Endodermal cell (in vitro differentiated cells): ENCODE measurements at regions not wholly inside any gene's neighbourhood (a gene's known extent, or its start where the extent isn't known, plus 50 kb on each side); places are given as distances from the start of the nearest gene placed in this dataset.

ENCODE experiments used
- DNase-seq: peaks from one replicate; pipeline ENCODE4 v3.0.0-alpha.2; 2017
- H3K27ac ChIP-seq: 2 replicates; pipeline ENCODE4 v1.5.1; 2013; ENCODE audit warnings: mild to moderate bottlenecking, low read depth, low read length, moderate library complexity
- H3K27me3 ChIP-seq: 2 replicates; pipeline ENCODE4 v1.6.1; 2013; ENCODE audit warnings: mild to moderate bottlenecking, low read length, moderate library complexity; ENCODE audit not compliant: insufficient read depth, control insufficient read depth, poor library complexity, severe bottlenecking
- H3K36me3 ChIP-seq: 2 replicates; pipeline ENCODE4 v1.7.0; 2013; ENCODE audit warnings: mild to moderate bottlenecking, low read length, moderate library complexity; ENCODE audit not compliant: control insufficient read depth, insufficient read depth
- H3K4me1 ChIP-seq: one replicate; pipeline ENCODE4 v1.7.0; 2013; ENCODE audit warnings: low read length; ENCODE audit not compliant: control insufficient read depth, insufficient read depth
- H3K4me3 ChIP-seq: 2 replicates; pipeline ENCODE4 v1.5.1; 2013; ENCODE audit warnings: mild to moderate bottlenecking, low read length, moderate library complexity
- H3K9ac ChIP-seq: 2 replicates; pipeline ENCODE4 v1.6.1; 2013; ENCODE audit warnings: mild to moderate bottlenecking, low read length, moderate library complexity; ENCODE audit not compliant: poor library complexity, severe bottlenecking; ENCODE audit errors: extremely low read depth
- H3K9me3 ChIP-seq: 2 replicates; pipeline ENCODE4 v1.6.1; 2013; ENCODE audit warnings: mild to moderate bottlenecking, low read length, moderate library complexity; ENCODE audit not compliant: control insufficient read depth
- H3K27ac Mint-ChIP-seq: 2 replicates; pipeline ENCODE4 v1.8.0; 2020; ENCODE audit warnings: mixed read lengths
- H3K27me3 Mint-ChIP-seq: 2 replicates; pipeline ENCODE4 v1.8.0; 2021; ENCODE audit warnings: mild to moderate bottlenecking, mixed read lengths; ENCODE audit not compliant: insufficient read depth
- H3K36me3 Mint-ChIP-seq: 2 replicates; pipeline ENCODE4 v1.8.0; 2020; ENCODE audit warnings: low read depth, mixed read lengths
- H3K4me1 Mint-ChIP-seq: 2 replicates; pipeline ENCODE4 v1.8.0; 2020; ENCODE audit warnings: mixed read lengths
- H3K4me3 Mint-ChIP-seq: 2 replicates; pipeline ENCODE4 v1.8.0; 2020; ENCODE audit warnings: mild to moderate bottlenecking, moderate library complexity, mixed read lengths
- H3K9me3 Mint-ChIP-seq: 2 replicates; pipeline ENCODE4 v1.8.0; 2020; ENCODE audit warnings: mild to moderate bottlenecking, mixed read lengths
- CTCF ChIP-seq: fragments of 200-600 bp; sonication (generic); conservative IDR thresholded peaks from 2 replicates; pipeline ENCODE4 v1.5.0; 2021; ENCODE audit warnings: antibody characterized with exemption, mild to moderate bottlenecking
- WGBS, 2 experiments: methylation state at CpG; one replicate each; pipeline versions ENCODE4 v1.1.5 to v1.1.7; 2013; ENCODE audit warnings: missing lambda C conversion rate in 2 of 2, mixed read lengths in 1 of 2; ENCODE audit not compliant: insufficient coverage in 1 of 2, insufficient read length in 1 of 2; 5-methylcytosine and 5-hydroxymethylcytosine counted together

DNA sequence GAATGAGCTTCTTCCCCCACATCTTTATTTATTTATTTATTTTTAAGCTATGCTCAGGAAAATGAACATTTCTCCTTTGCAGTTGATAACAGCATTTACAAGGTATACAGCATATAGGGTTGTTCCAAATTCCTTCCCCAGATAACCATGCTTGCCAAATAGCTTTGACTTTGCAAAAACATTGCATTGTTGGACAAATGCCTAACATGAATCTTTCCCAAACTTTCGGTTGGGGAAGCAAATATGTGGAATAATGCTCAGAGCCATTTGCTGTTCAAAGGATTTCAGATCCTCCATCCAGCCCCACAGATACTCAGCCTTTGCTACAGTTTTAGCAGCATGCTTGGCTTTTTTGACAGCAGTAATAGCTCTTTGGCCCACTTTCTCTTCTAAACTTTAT is 127.2 kb upstream of the AGA start:
- Mint-ChIP-seq H3K9me3 (peaks cover 2% of the 10 kb centered on the region), H3K4me3 (no peak overlapping the region), H3K27ac (no peak overlapping the region), H3K4me1 (peaks cover 5% of the 10 kb centered on the region), H3K36me3 (peaks cover 3% of the 10 kb centered on the region), H3K27me3 (no peaks in the 10 kb centered on the region)
- no peaks in the 10 kb centered on the region for H3K27me3 ChIP-seq
- no peaks in the 10 kb centered on the region for H3K36me3 ChIP-seq
- no peak for TF ChIP-seq CTCF
- 97 to 100% methylated on average over 1 of the region's 1 CpG for WGBS, 2 experiments
- H3K9me3 ChIP-seq: no peaks in the 10 kb centered on the region
- no peak overlapping the region for H3K27ac ChIP-seq
- DNase-seq: no peak
- no peaks in the 10 kb centered on the region for H3K4me1 ChIP-seq
- no peak overlapping the region for H3K9ac ChIP-seq
- no peak overlapping the region for H3K4me3 ChIP-seq

GRCh38 chr4:177573507-177573906 is 131.3 kb upstream of the AGA start:
- H3K36me3 ChIP-seq: no peaks in the 10 kb centered on the region
- no peak overlapping the region for H3K9ac ChIP-seq
- H3K4me1 ChIP-seq: no peaks in the 10 kb centered on the region
- Mint-ChIP-seq H3K27me3 (no peaks in the 10 kb centered on the region), H3K27ac (no peak overlapping the region), H3K4me1 (peaks cover 12% of the 10 kb centered on the region), H3K36me3 (no peaks in the 10 kb centered on the region), H3K9me3 (no peaks in the 10 kb centered on the region), H3K4me3 (no peak overlapping the region)
- TF ChIP-seq CTCF: no peak
- WGBS, 2 experiments: 100% methylated on average over 2 of the region's 2 CpGs; no CpG with 5 or more reads in 1 of the 2 experiments
- no peak overlapping the region for H3K4me3 ChIP-seq
- DNase-seq: no peak
- no peaks in the 10 kb centered on the region for H3K9me3 ChIP-seq
- H3K27me3 ChIP-seq: no peaks in the 10 kb centered on the region
- H3K27ac ChIP-seq: no peak overlapping the region

- Mint-ChIP-seq H3K4me3 (no peak overlapping the region), H3K9me3 (no peaks in the 10 kb centered on the region), H3K4me1 (peaks cover 12% of the 10 kb centered on the region), H3K36me3 (no peaks in the 10 kb centered on the region), H3K27me3 (no peaks in the 10 kb centered on the region), H3K27ac (no peak overlapping the region)
- 89 to 96% methylated on average over 8 of the region's 8 CpGs for WGBS, 2 experiments
- no peak overlapping the region for H3K27ac ChIP-seq
- no peaks in the 10 kb centered on the region for H3K27me3 ChIP-seq
- no peaks in the 10 kb centered on the region for H3K9me3 ChIP-seq
- no peaks in the 10 kb centered on the region for H3K4me1 ChIP-seq
- no peak overlapping the region for H3K9ac ChIP-seq
- DNase-seq: no peak
- TF ChIP-seq CTCF: no peak
- no peaks in the 10 kb centered on the region for H3K36me3 ChIP-seq
- no peak overlapping the region for H3K4me3 ChIP-seq
Measured at GRCh38 chr4:177574446-177574845, 132.2 kb upstream of the AGA start.
